T-helper 1 cell treated with Interleukin-12 subunit alpha and Interleukin-12 subunit beta and Interleukin-4 antibody, amounts not matched to agents 30 μg/mL and 1 μg/mL, for 36 hours (primary cell): ENCODE measurements at regions not wholly inside any gene's neighbourhood (a gene's known extent, or its start where the extent isn't known, plus 50 kb on each side); places are given as distances from the start of the nearest gene placed in this dataset.
"Not testable (repeated sequence)": the region's sequence is repeated elsewhere in the genome, so short reads cannot be mapped to it uniquely, and the experiment has no call there.

Experiments
- H3K27ac Mint-ChIP-seq: one replicate; pipeline ENCODE4 v1.8.0; 2021; ENCODE audit warnings: mild to moderate bottlenecking, mixed read lengths
- H3K27me3 Mint-ChIP-seq: one replicate; pipeline ENCODE4 v1.8.0; 2021; ENCODE audit warnings: low read depth, mixed read lengths
- H3K36me3 Mint-ChIP-seq: one replicate; pipeline ENCODE4 v1.8.0; 2021; ENCODE audit warnings: low read depth, mixed read lengths
- H3K4me1 Mint-ChIP-seq: one replicate; pipeline ENCODE4 v1.8.0; 2021; ENCODE audit warnings: low read depth, mixed read lengths
- H3K4me3 Mint-ChIP-seq: one replicate; pipeline ENCODE4 v1.8.0; 2021; ENCODE audit warnings: mild to moderate bottlenecking, moderate library complexity, mixed read lengths
- H3K9me3 Mint-ChIP-seq: one replicate; pipeline ENCODE4 v1.8.0; 2021; ENCODE audit warnings: mixed read lengths

DNA sequence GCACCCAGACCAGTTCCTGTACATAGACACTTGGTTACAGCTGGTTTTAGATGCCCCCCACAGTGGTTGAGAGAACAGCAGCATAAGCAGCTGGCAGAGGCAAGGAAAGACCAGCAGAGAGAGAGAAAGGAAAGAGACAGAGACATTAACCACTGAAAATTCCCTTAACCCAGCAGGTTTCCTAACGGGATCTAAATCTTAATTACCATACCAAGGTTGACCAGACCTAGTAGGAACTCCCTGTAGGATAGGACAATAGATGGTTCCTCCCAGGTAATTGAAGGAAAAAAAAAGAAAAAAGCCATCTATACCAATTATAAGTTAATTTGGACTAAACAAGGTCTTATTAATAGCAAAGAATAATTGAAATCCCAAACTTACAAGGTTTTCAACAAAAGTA is 112.3 kb upstream of the PPM1J start:
- H3K36me3 Mint-ChIP-seq, H3K4me1 Mint-ChIP-seq, H3K27ac Mint-ChIP-seq, H3K4me3 Mint-ChIP-seq, H3K9me3 Mint-ChIP-seq: not testable (repeated sequence)
- peaks cover 26% of the 10 kb centered on the region for H3K27me3 Mint-ChIP-seq

DNA sequence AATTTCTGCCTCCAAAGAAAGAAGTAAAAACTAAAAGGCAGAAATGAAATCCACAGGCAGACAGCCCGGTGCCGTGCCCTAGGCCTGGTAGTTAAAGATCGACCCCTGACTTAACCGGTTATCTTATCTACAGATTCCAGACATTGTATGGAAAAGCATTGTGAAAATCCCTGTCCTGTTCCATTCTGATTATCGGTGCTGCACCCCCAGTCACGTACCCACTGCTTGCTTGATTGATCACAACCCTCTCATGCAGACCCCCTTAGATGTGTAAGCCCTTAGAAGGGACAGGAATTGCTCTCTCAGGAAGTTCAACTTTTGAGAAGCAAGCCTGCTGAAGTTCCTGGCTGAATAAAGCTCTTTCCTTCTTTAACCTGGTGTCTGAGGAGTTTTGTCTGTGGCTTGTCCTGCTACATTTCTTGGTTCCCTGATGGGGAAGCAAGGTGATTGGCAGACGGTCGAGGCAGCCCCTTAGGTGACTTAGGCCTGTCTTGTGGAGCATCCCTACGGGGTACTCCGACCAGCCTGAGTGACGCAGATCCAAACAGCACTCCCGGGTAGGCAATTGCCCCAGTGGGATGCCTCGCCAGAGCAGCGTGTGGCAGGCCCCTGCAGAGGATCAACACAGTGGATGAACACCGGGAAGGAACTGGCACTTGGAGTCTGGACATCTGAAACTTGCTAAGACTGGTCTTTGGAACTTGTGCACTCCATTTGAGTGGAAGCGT is 111.2 kb upstream of the PPM1J start:
- Mint-ChIP-seq H3K27me3 (peaks cover 22% of the 10 kb centered on the region), H3K4me1 (peaks cover 5% of the 10 kb centered on the region), H3K36me3 (no peaks in the 10 kb centered on the region), H3K4me3 (no peak overlapping the region), H3K27ac (no peak overlapping the region), H3K9me3 (no peaks in the 10 kb centered on the region)

DNA sequence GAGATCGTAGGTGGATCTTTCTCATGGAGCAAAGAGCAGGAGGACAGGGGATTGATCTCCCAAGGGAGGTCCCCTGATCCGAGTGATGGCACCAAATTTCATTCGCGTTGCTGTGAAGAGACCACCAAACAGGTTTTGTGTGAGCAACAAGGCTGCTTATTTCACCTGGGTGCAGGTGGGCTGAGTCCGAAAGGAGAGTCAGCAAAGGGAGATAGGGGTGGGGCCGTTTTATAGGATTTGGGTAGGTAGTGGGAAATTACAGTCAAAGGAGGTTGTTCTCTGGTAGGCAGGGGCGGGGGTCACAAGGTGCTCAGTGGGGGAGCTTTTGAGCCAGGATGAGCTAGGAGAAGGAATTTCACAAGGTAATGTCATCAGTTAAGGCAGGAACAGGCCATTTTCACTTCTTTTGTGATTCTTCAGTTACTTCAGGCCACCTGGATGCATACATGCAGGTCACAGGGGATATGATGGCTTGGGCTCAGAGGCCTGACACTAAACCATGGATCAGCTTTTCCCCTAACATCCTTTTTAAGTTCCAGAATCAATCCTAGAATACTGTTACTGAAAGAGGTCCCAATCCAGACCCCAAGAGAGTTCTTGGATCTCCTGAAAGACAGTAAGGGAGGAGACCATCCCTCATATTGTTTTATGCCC is 110.6 kb upstream of the PPM1J start:
- not testable (repeated sequence) for H3K36me3 Mint-ChIP-seq, H3K9me3 Mint-ChIP-seq, H3K27ac Mint-ChIP-seq, H3K4me1 Mint-ChIP-seq, H3K4me3 Mint-ChIP-seq
- H3K27me3 Mint-ChIP-seq = peaks cover 22% of the 10 kb centered on the region

DNA sequence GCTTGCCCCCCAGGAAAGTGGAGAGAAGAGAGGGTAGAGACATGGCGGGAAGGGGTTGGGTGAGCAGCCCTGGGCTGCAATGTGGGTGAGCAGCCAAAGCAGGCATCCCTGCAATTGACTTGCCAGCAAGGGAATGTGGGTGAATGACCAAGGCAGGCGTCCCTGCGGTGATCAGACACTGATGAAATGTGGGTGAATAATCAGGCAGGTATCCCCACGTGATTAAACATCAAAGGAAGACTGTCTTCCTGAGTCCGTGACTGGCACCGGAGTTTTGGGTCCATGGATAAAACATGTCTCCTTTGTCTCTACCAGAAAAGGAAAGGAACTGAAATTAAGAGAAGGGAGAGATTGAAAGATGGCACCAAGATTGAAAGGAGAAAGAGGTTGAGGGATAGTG is 109.9 kb upstream of the PPM1J start:
- not testable (repeated sequence) for H3K9me3 Mint-ChIP-seq, H3K4me1 Mint-ChIP-seq, H3K4me3 Mint-ChIP-seq, H3K36me3 Mint-ChIP-seq, H3K27ac Mint-ChIP-seq
- H3K27me3 Mint-ChIP-seq = peaks cover 22% of the 10 kb centered on the region

DNA sequence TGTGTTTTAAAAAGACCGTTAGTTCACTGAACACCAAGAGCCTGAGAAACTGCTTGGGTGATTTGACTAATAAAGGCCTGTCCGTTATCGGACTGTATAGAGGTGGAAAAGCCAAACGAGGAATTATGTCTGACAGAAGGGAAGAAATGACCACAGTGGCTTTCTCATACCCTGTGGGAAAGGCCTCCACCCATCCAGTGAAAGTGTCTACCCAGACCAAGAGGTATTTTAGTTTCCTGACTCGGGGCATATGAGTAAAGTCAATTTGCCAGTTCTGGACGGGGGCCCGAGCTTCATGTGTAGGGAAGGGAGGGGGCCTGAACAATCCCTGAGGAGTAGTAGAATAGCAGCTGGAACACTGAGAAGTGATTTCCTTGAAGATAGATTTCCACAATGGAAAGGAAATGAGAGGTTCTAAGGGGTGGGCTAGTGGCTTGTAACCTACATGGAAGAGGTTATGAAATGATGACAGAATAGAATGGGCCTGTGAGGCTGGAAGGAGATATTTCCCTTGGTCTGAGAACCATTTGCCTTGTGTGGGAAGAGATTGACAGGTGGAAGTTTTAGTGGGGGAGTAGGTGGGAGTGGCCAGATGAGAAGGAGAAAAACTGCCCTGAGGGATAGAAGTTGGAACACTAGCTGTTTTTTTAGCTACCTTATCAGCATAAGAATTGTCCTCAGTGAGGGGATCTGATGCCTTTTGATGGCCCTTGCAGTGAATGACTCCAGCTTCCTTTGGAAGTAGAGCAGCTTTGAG is 106.4 kb upstream of the PPM1J start:
- H3K27me3 Mint-ChIP-seq = peaks cover 23% of the 10 kb centered on the region
- H3K9me3 Mint-ChIP-seq, H3K36me3 Mint-ChIP-seq, H3K4me1 Mint-ChIP-seq, H3K4me3 Mint-ChIP-seq, H3K27ac Mint-ChIP-seq: not testable (repeated sequence)

DNA sequence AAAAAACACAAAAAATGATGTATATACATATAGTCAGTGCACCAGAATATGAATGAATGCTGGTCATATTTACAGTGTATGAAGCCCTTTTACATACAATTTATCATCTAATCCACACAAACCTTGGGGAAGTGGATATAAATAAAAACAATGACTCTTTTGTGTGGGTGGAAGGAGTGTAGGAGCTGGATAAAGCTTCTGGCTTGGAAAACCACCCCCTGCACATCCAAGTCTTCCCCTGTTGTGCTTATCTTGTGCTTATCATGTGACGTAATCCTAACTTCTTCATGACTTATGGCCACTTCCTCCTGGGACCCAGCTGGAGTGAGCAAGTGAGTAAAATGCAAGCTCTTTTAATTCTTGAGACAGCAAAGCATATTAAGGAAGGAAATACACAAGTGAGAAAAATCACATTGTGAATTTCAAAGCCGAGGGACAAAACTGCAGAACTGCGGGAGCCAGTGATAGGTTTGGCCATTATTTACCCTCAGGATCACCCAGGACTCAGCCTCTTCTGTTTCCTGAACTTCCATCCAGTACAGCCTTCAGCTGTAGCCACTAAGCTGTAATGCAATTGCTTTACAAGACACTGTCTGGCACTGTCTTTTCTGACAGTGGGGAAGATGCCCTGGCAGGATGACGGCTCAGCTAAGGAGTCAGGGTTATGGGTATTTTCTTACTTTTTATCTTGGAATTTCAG is 104.0 kb upstream of the PPM1J start:
- no peak overlapping the region for H3K4me3 Mint-ChIP-seq
- peaks cover 10% of the 10 kb centered on the region for H3K27me3 Mint-ChIP-seq
- H3K4me1 Mint-ChIP-seq = no peaks in the 10 kb centered on the region
- H3K36me3 Mint-ChIP-seq = no peaks in the 10 kb centered on the region
- H3K27ac Mint-ChIP-seq = no peak overlapping the region
- no peaks in the 10 kb centered on the region for H3K9me3 Mint-ChIP-seq

DNA sequence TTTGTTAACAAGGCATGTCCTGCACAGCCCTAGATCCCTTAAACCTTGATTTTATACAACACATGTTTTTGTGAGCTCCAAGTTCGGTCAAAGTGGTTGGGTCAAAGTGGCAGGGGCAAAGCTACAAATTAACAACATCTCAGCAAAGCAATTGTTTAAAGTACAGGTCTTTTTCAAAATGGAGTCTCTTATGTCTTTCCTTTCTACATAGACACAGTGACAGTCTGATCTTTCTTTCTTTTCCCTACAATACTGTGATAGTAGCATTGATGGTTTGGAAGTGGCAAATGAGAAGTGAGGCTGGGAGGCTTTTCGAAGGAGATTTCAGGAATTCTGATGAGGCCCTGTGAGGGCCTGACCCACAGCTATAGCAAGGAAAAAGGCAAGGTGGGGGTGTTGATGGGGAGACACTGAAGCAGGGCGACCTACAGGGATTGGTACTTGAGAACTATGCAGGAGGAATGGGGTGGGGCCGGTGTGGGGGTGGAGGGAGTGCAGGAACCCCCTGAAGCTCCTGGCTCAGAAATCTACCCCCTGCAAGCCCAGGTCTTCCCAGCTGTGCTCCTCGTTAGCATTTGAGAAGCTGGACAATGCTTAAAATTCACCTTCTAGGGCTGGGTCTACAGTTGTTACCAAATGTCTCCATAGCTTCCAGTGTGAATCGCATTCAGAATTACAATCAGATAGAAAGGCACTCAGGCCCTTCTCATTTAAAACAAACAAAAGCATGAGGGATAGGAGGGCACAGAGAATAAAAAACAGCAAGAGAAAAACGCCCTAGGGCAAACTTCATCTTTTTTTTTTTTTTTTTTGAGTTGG is 102.6 kb upstream of the PPM1J start:
- Mint-ChIP-seq H3K27ac (no peak overlapping the region), H3K36me3 (no peaks in the 10 kb centered on the region), H3K9me3 (no peaks in the 10 kb centered on the region), H3K4me1 (no peaks in the 10 kb centered on the region), H3K4me3 (no peak overlapping the region), H3K27me3 (peaks cover 6% of the 10 kb centered on the region)

DNA sequence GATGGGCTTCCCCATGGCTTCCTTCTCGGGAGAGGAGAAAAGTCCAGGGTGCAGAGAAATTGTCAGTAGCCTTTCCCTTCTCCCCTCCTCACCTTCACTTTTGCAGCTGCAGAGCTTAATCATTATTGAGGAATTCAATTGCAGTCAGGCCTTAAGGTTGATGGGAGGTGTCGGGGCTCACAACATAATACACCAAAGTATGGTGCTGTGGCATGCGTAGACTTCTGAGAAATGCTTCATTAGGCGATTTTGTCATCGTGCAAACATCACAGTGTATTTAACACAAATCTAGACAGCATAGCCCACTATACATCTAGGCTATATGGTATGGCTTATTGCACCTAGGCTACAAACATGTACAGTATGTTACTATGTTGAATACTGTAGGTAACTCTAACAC is 100.2 kb upstream of the PPM1J start:
- Mint-ChIP-seq H3K27me3 (peaks cover 24% of the 10 kb centered on the region), H3K4me1 (no peaks in the 10 kb centered on the region), H3K27ac (no peak overlapping the region), H3K4me3 (no peak overlapping the region), H3K9me3 (no peaks in the 10 kb centered on the region), H3K36me3 (no peaks in the 10 kb centered on the region)

DNA sequence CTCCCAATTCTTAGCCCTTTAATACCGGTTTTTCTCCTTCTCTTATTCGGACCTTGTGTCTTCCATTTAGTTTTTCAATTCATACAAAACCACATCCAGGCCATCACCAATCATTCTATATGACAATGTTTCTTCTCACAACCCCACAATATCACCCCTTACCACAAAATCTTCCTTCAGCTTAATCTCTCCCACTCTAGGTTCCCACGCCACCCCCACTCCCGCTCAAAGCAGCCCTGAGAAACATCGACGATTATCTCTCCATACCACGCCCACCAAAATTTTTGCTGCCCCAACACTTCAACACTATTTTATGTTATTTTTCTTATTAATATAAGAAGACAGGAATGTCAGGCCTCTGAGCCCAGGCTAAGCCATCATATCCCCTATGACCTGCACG is 99.5 kb upstream of the PPM1J start:
- H3K36me3 Mint-ChIP-seq, H3K9me3 Mint-ChIP-seq, H3K4me1 Mint-ChIP-seq, H3K27ac Mint-ChIP-seq, H3K4me3 Mint-ChIP-seq: not testable (repeated sequence)
- H3K27me3 Mint-ChIP-seq = peaks cover 28% of the 10 kb centered on the region

DNA sequence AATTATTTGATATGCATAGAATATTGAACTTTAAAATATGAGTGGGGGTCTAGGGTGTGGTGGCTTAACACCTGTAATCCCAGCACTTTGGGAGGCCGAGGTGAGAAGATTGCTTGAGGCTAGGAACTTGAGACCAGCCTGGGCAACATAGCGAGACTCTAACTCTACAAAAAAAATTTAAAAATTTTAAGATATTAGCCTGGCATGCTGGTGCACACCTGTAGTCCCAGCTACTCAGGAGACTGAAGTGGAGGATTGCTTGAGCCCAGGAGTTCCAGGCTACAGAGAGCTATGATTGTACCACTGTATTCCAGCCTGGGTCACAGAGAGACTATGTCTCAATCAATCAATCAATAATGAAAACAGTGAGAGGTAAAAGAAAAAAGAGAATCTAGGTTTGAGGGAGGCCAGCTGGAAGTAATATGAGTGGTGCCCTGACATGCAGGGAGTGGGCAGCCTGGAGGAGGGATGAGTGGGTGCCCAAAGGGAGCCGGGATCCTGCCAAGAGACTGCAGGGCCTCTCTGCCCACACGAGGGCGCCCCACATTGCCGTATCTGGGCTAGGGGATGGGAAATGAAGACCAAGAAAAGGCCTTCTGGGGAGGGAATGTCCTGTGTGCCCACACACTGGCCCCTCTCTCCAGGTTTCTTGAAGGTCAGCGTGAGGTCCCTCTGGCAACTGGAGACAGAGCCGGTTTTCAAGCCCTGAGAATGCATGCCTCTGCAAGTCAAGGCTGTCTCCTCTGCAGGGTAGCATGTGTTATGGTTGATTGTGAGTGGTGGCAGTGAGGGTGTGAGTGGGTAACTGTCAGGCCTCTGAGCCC is 93.9 kb upstream of the PPM1J start:
- H3K4me1 Mint-ChIP-seq = no peaks in the 10 kb centered on the region
- H3K4me3 Mint-ChIP-seq = no peak overlapping the region
- H3K9me3 Mint-ChIP-seq = no peaks in the 10 kb centered on the region
- peaks cover 35% of the 10 kb centered on the region for H3K27me3 Mint-ChIP-seq
- no peak overlapping the region for H3K27ac Mint-ChIP-seq
- no peaks in the 10 kb centered on the region for H3K36me3 Mint-ChIP-seq

DNA sequence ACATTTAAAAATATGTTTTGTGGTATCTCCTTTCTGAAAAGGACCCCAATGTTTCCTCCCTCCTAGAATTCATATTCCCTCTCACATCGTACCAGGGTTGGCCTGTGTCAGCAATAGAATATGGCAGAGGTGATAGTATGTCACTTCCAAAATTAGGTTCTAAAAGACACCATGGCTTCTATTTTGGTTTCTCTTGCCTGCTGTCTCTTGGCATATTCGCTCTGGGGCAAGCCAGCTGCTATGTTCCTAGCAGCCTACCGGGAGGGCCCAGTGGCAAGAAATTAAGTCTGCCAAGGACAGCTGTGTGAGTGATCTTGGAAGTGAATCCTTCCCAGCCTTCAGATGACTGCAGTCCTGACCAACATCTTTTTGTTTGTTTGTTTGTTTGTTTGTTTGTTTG is 92.9 kb upstream of the PPM1J start:
- Mint-ChIP-seq H3K36me3 (no peaks in the 10 kb centered on the region), H3K4me1 (no peaks in the 10 kb centered on the region), H3K9me3 (no peaks in the 10 kb centered on the region), H3K27me3 (peaks cover 35% of the 10 kb centered on the region), H3K27ac (no peak overlapping the region), H3K4me3 (no peak overlapping the region)

DNA sequence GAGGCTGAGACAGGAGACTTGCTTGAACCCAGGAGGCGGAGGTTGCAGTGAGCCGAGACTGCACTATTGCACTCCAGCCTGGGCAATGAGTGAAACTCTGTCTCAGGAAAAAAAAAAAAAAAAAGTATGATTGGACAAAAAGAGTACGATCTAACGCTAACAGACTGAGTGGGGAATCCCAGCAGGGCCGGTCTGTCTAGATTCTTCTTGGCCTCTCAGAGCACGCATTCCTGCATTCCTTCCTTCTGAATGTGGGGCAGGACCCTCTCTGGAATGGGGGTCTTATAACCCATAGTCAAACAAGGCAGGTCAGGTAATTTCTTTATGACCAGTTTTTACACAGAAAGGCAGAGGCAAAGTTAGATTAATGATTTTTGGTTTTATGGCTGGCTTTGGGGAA is 92.0 kb upstream of the PPM1J start:
- Mint-ChIP-seq H3K27ac (no peak overlapping the region), H3K4me1 (no peaks in the 10 kb centered on the region), H3K27me3 (peaks cover 29% of the 10 kb centered on the region), H3K9me3 (no peaks in the 10 kb centered on the region), H3K4me3 (no peak overlapping the region), H3K36me3 (no peaks in the 10 kb centered on the region)

DNA sequence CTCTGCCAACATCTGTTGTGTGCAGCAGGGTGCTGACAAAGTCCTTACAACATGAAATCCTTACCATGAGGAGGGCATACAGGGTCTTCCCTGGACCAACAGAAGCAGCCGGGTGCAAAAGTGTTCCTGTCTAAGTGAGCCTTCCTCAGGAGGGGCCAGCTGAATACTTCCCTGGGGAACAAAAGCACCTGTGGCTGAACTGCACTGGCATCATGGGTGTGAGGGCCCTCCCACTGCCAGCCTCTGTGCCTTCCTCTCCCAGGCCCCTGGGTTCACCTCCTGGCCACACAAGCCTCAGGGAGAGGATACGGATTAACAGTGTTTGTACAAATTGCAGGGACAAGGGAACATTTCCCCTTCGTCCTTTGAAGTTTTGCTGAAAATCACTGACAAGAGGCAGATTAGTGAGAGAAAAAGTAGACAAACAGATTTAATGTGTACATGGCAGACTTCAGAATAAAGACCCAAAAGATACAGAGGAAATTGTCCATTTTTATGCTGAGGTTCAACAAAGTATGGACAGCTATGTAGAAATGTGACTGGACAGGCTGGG is 91.0 kb upstream of the PPM1J start:
- Mint-ChIP-seq H3K4me3 (no peak overlapping the region), H3K27ac (no peak overlapping the region), H3K27me3 (peaks cover 25% of the 10 kb centered on the region), H3K36me3 (no peaks in the 10 kb centered on the region), H3K4me1 (no peaks in the 10 kb centered on the region), H3K9me3 (no peaks in the 10 kb centered on the region)
